Breast epithelium (tissue), 3 donors: ENCODE measurements at regions not wholly inside any gene's neighbourhood (a gene's known extent, or its start where the extent isn't known, plus 50 kb on each side); places are given as distances from the start of the nearest gene placed in this dataset.

Source experiments
- POLR2AphosphoS5 ChIP-seq, 3 donors: sonication (generic); formaldehyde crosslinking; IDR thresholded peaks; one replicate each; pipeline ENCODE4 v1.6.1; 2017; ENCODE audit warnings: antibody characterized with exemption in 3 of 3
- TF ChIP-seq, protein P1 (sequence below), 3 donors: fragments of 450-650 bp; IDR thresholded peaks; one replicate each; pipeline ENCODE4 v1.5.1; 2016 to 2017; ENCODE audit warnings: antibody characterized with exemption in 3 of 3, mild to moderate bottlenecking in 3 of 3, moderate library complexity in 3 of 3

DNA sequence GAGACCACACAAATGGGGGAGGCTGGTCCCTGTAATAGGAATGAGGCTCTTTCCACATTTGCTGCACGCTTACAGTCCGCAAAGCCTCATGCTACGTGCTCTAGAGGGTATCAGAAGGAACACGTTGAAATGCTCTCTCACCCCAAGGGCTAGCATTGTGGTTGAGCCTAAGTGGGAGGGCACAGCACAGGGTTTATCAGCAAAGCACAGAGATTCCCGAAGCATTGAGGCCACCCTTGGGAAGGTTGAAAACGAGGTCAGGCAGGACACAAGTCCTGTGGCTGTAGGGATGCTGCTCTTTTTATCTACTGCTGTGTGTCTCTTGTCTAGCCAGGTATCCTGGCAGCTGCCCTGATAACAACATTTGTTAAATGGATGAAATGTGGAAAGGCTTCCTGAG is 378.3 kb downstream of the EN1 start:
- TF ChIP-seq, protein P1, sequence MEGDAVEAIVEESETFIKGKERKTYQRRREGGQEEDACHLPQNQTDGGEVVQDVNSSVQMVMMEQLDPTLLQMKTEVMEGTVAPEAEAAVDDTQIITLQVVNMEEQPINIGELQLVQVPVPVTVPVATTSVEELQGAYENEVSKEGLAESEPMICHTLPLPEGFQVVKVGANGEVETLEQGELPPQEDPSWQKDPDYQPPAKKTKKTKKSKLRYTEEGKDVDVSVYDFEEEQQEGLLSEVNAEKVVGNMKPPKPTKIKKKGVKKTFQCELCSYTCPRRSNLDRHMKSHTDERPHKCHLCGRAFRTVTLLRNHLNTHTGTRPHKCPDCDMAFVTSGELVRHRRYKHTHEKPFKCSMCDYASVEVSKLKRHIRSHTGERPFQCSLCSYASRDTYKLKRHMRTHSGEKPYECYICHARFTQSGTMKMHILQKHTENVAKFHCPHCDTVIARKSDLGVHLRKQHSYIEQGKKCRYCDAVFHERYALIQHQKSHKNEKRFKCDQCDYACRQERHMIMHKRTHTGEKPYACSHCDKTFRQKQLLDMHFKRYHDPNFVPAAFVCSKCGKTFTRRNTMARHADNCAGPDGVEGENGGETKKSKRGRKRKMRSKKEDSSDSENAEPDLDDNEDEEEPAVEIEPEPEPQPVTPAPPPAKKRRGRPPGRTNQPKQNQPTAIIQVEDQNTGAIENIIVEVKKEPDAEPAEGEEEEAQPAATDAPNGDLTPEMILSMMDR (IDR thresholded peaks at IDR 0.05) = no peak
- TF ChIP-seq POLR2AphosphoS5 (IDR thresholded peaks at IDR 0.05) = no peak
